ENCODE measurements at regions not wholly inside any gene's neighbourhood (a gene's known extent, or its start where the extent isn't known, plus 50 kb on each side); places are given as distances from the start of the nearest gene placed in this dataset.

GRCh38 chr13:26993780-26994179, 177.8 kb downstream of the USP12 start:
- no peak overlapping the region for H3K27ac ChIP-seq
- WGBS, 5 donors: 87 to 96% (median 94%) methylated on average over 3 of the region's 3 CpGs
- no peak for DNase-seq
- no peaks in the 10 kb centered on the region for H3K36me3 ChIP-seq
- H3K4me1 ChIP-seq: peaks cover 3 to 53% (median 17%) of the 10 kb centered on the region in 6 donors
- H3K4me3 ChIP-seq: no peak overlapping the region
- H3K27me3 ChIP-seq (replicated peaks in 1 of 7): peaks cover 0 to 9% (median 0%) of the 10 kb centered on the region in 7 donors
- intact Hi-C loops (cut with DNase I; ENCODE audit: low total_unique reads): no loop called here
- no peaks in the 10 kb centered on the region for H3K9me3 ChIP-seq
- TF ChIP-seq, protein P1, sequence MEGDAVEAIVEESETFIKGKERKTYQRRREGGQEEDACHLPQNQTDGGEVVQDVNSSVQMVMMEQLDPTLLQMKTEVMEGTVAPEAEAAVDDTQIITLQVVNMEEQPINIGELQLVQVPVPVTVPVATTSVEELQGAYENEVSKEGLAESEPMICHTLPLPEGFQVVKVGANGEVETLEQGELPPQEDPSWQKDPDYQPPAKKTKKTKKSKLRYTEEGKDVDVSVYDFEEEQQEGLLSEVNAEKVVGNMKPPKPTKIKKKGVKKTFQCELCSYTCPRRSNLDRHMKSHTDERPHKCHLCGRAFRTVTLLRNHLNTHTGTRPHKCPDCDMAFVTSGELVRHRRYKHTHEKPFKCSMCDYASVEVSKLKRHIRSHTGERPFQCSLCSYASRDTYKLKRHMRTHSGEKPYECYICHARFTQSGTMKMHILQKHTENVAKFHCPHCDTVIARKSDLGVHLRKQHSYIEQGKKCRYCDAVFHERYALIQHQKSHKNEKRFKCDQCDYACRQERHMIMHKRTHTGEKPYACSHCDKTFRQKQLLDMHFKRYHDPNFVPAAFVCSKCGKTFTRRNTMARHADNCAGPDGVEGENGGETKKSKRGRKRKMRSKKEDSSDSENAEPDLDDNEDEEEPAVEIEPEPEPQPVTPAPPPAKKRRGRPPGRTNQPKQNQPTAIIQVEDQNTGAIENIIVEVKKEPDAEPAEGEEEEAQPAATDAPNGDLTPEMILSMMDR (IDR thresholded peaks at IDR 0.05 in 8 of 11, conservative IDR thresholded peaks at IDR 0.05 in 3 of 11): no peak
- TF ChIP-seq POLR2A (IDR thresholded peaks at IDR 0.05) (no peak), POLR2AphosphoS5 (IDR thresholded peaks at IDR 0.05) (no peak)

- Histone ChIP-seq H3K9me3 (no peaks in the 10 kb centered on the region), H3K27ac (no peak overlapping the region), H3K4me1 (peaks cover 1 to 48% (median 13%) of the 10 kb centered on the region in 6 donors), H3K27me3 (replicated peaks in 1 of 7) (peaks cover 0 to 9% (median 0%) of the 10 kb centered on the region in 7 donors), H3K36me3 (no peaks in the 10 kb centered on the region), H3K4me3 (no peak overlapping the region)
- intact Hi-C loops (cut with DNase I; ENCODE audit: low total_unique reads): no loop called here
- WGBS, 5 donors: 73 to 81% (median 75%) methylated on average over 4 of the region's 4 CpGs
- TF ChIP-seq, protein P1 (IDR thresholded peaks at IDR 0.05 in 8 of 11, conservative IDR thresholded peaks at IDR 0.05 in 3 of 11): no peak
- TF ChIP-seq POLR2AphosphoS5 (IDR thresholded peaks at IDR 0.05): no peak
- no peak for TF ChIP-seq POLR2A (IDR thresholded peaks at IDR 0.05)
- DNase-seq: no peak
Measured at GRCh38 chr13:26992951-26993719, 178.5 kb downstream of the USP12 start.

- H3K4me1 ChIP-seq: peaks cover 0 to 33% (median 5%) of the 10 kb centered on the region in 6 donors
- peak overlapping the region in 1 of 8 donors; percentile 21 for H3K27ac ChIP-seq
- WGBS, 5 donors: 53 to 71% (median 69%) methylated on average over 12 of the region's 12 CpGs
- H3K36me3 ChIP-seq: no peaks in the 10 kb centered on the region
- no peak overlapping the region for H3K4me3 ChIP-seq
- TF ChIP-seq, protein P1 (IDR thresholded peaks at IDR 0.05 in 8 of 11, conservative IDR thresholded peaks at IDR 0.05 in 3 of 11): no peak
- TF ChIP-seq POLR2AphosphoS5 (IDR thresholded peaks at IDR 0.05) (no peak), POLR2A (IDR thresholded peaks at IDR 0.05) (no peak)
- intact Hi-C loops (cut with DNase I; ENCODE audit: low total_unique reads): no loop called here
- no peaks in the 10 kb centered on the region for H3K9me3 ChIP-seq
- H3K27me3 ChIP-seq (replicated peaks in 1 of 7): peaks cover 0 to 9% (median 0%) of the 10 kb centered on the region in 7 donors
- no peak for DNase-seq
Measured at GRCh38 chr13:26991508-26992181, 180.0 kb downstream of the USP12 start.
